GM12878 (cell line): ENCODE measurements at regions not wholly inside any gene's neighbourhood (a gene's known extent, or its start where the extent isn't known, plus 50 kb on each side); places are given as distances from the start of the nearest gene placed in this dataset.

ENCODE experiments used
- ATAC-seq: fragments of 200-7000 bp; cut with Tn5 transposase; 3 replicates; pipeline ENCODE4 v1.9.1; 2020; ENCODE audit warnings: mild to moderate bottlenecking, moderate library complexity
- BruUV-seq: library from RNA; stranded (reverse); fragments of 400-500 nt; replicated peaks from 2 replicates; lab custom pipeline; 2021; lab: Mats Ljungman, UMichigan
- CTCF ChIA-PET: fragments of 300-600 bp; sonication (Branson Sonifier 250); formaldehyde crosslinking; extraction: SDS; loops from one replicate; lab custom pipeline; 2021; ENCODE audit warnings: inconsistent platforms; lab: Yijun Ruan, JAX
- POLR2A ChIA-PET: fragments of 350-600 bp; formaldehyde crosslinking; extraction: SDS; loops from one replicate; lab custom pipeline; 2021; ENCODE audit warnings: inconsistent platforms; lab: Charles Lee
- RAD21 ChIA-PET: fragments of 300-600 bp; sonication (Branson Sonifier 250); formaldehyde crosslinking; loops from one replicate; lab custom pipeline; 2023; ENCODE audit warnings: antibody characterized with exemption; ENCODE audit not compliant: unreplicated experiment; lab: Charles Lee
- SMC1A ChIA-PET: fragments of 300-600 bp; sonication (Branson Sonifier 250); formaldehyde crosslinking; loops from one replicate; lab custom pipeline; 2023; ENCODE audit not compliant: unreplicated experiment, uncharacterized antibody; lab: Charles Lee
- DNase-seq: peaks from one replicate; pipeline ENCODE4 v3.0.0-alpha.2; 2011; ENCODE audit warnings: low read depth, low spot score
- FAIRE-seq: peaks from 3 replicates; lab custom pipeline; 2011; peaks lifted over from hg19 to GRCh38; lab: Jason Lieb, UNC
- H2AFZ ChIP-seq: 2 replicates; pipeline ENCODE4 v1.6.0; 2011; ENCODE audit warnings: low read depth, low read length, control low read depth; ENCODE audit not compliant: control insufficient read depth
- H3K27ac ChIP-seq: 2 replicates; pipeline ENCODE4 v1.5.1; 2011; ENCODE audit warnings: control low read depth; ENCODE audit not compliant: control insufficient read depth, insufficient read depth
- H3K27me3 ChIP-seq, 2 experiments: replicated peaks in 1 of 2; 2 replicates each; pipeline versions ENCODE4 v1.6.0 to v1.6.1; 2011; ENCODE audit warnings: low read length in 1 of 2; ENCODE audit not compliant: control insufficient read depth in 2 of 2, insufficient read depth in 2 of 2
- H3K36me3 ChIP-seq, 2 experiments: 2 replicates each; pipeline ENCODE4 v1.5.1; 2011; ENCODE audit warnings: low read length in 1 of 2; ENCODE audit not compliant: control insufficient read depth in 2 of 2, insufficient read depth in 2 of 2
- H3K4me1 ChIP-seq: 2 replicates; pipeline ENCODE4 v1.6.1; 2011; ENCODE audit warnings: mild to moderate bottlenecking, low read length, moderate library complexity, mixed read lengths; ENCODE audit not compliant: control insufficient read depth, insufficient read depth
- H3K4me2 ChIP-seq: 2 replicates; pipeline ENCODE4 v1.6.0; 2011; ENCODE audit warnings: control low read depth; ENCODE audit not compliant: control insufficient read depth, insufficient read depth
- H3K4me3 ChIP-seq: fragments of 200-600 bp; sonication (generic); 2 replicates; pipeline ENCODE4 v1.5.1; 2016
- H3K79me2 ChIP-seq: 2 replicates; pipeline ENCODE4 v1.6.0; 2011; ENCODE audit warnings: low read length; ENCODE audit not compliant: control insufficient read depth, insufficient read depth
- H3K9ac ChIP-seq: 2 replicates; pipeline ENCODE4 v1.8.0; 2011; ENCODE audit warnings: low read length, control low read depth, mixed read lengths; ENCODE audit not compliant: control insufficient read depth, insufficient read depth
- H3K9me3 ChIP-seq: replicated peaks from 3 replicates; pipeline ENCODE4 v1.5.1; 2011; ENCODE audit warnings: mild to moderate bottlenecking, low read length; ENCODE audit not compliant: control insufficient read depth, insufficient read depth
- H4K20me1 ChIP-seq: 2 replicates; pipeline ENCODE4 v1.6.0; 2011; ENCODE audit not compliant: control insufficient read depth, insufficient read depth
- ASH2L ChIP-seq: fragments of 300-600, 200-600 bp; sonication (generic); IDR thresholded peaks from 2 replicates; pipeline ENCODE4 v1.6.1; 2017; ENCODE audit warnings: low read depth, mild to moderate bottlenecking, borderline replicate concordance
- CUX1 ChIP-seq: IDR thresholded peaks from 2 replicates; pipeline ENCODE4 v1.6.1; 2012; ENCODE audit warnings: improper control_type of control experiment, low read depth, low read length; ENCODE audit not compliant: insufficient replicate concordance
- HDAC2 ChIP-seq: fragments of 200-600 bp; sonication (generic); IDR thresholded peaks from 2 replicates; pipeline ENCODE4 v1.6.1; 2017
- IRF4 ChIP-seq: IDR thresholded peaks from 2 replicates; pipeline ENCODE4 v1.6.1; 2011; ENCODE audit warnings: low read depth, low read length
- POU2F2 ChIP-seq: IDR thresholded peaks from 3 replicates; pipeline ENCODE4 v1.6.1; 2011; ENCODE audit warnings: low read depth, mild to moderate bottlenecking, low read length, borderline replicate concordance
- RBBP5 ChIP-seq: fragments of 200-600 bp; sonication (generic); conservative IDR thresholded peaks from 2 replicates; pipeline ENCODE4 v1.6.1; 2016
- SMAD1 ChIP-seq: fragments of 450-650 bp; IDR thresholded peaks from 2 replicates; pipeline ENCODE4 v1.6.1; 2018; ENCODE audit warnings: mild to moderate bottlenecking, low read depth; ENCODE audit not compliant: partially characterized antibody
- SMARCA5 ChIP-seq: fragments of 450-650 bp; IDR thresholded peaks from 2 replicates; pipeline ENCODE4 v1.6.1; 2017; ENCODE audit warnings: mild to moderate bottlenecking
- SUZ12 ChIP-seq: fragments of 200-600 bp; sonication (generic); IDR thresholded peaks from one replicate; pipeline ENCODE4 v1.6.1; 2018; ENCODE audit warnings: antibody characterized with exemption, mild to moderate bottlenecking; ENCODE audit not compliant: unreplicated experiment
- TAF1 ChIP-seq: IDR thresholded peaks from 2 replicates; pipeline ENCODE4 v1.6.1; 2011; ENCODE audit warnings: mild to moderate bottlenecking, low read depth, low read length, borderline replicate concordance
- WGBS: methylation state at CpG from one replicate; pipeline ENCODE4 v1.1.6; 2016; ENCODE audit warnings: low lambda C conversion rate; ENCODE audit not compliant: insufficient replicate concordance, insufficient coverage; ENCODE audit errors: missing lambda C conversion rate; 5-methylcytosine and 5-hydroxymethylcytosine counted together
- in situ Hi-C: fragments of 300-500 bp; cut with MboI; formaldehyde crosslinking; loops from 9 replicates; pipeline ENCODE4 v1.14.3; 2018; ENCODE audit warnings: mixed read lengths
- intact Hi-C: fragments of 100-400 bp; cut with micrococcal nuclease; formaldehyde crosslinking; loops from one replicate; pipeline ENCODE4 v1.14.2; 2022; ENCODE audit not compliant: unreplicated experiment
- TF ChIP-seq, protein P1 (sequence below): fragments of 450-650 bp; IDR thresholded peaks from 2 replicates; pipeline ENCODE4 v1.6.1; 2017; ENCODE audit warnings: mild to moderate bottlenecking, low read depth, inconsistent platforms; ENCODE audit not compliant: poor library complexity, severe bottlenecking
- TF ChIP-seq, protein P2 (sequence below): fragments of 450-650 bp; IDR thresholded peaks from 2 replicates; pipeline ENCODE4 v1.6.1; 2016; ENCODE audit warnings: mild to moderate bottlenecking
- TF ChIP-seq, protein P3 (sequence below): fragments of 450-650 bp; IDR thresholded peaks from 2 replicates; pipeline ENCODE4 v1.6.1; 2017; ENCODE audit warnings: mild to moderate bottlenecking, moderate library complexity

DNA sequence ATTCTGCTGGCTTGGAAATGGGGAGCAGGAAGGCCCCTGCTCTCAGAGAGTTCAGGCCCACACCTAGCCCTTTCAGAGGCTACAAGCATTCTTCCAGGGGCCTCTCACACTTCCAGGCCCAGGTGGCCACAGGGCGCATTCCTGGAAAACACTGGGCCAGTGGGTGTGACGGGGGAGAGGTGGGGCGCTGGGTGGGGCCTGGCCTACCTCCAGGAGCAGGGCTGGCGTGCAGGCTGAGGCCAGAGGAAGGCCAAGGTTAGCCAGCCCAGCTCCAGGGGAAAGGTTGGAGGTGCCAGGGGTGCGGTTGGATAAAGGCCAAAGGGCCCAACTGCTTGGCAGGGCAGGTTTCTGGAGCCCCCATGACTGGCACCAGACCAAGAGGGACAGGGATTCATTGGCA, 198.2 kb downstream of the MAF start:
- POLR2A ChIA-PET: no interaction called here
- FAIRE-seq: no peak
- TF ChIP-seq POU2F2: no peak
- TF ChIP-seq, protein P1, sequence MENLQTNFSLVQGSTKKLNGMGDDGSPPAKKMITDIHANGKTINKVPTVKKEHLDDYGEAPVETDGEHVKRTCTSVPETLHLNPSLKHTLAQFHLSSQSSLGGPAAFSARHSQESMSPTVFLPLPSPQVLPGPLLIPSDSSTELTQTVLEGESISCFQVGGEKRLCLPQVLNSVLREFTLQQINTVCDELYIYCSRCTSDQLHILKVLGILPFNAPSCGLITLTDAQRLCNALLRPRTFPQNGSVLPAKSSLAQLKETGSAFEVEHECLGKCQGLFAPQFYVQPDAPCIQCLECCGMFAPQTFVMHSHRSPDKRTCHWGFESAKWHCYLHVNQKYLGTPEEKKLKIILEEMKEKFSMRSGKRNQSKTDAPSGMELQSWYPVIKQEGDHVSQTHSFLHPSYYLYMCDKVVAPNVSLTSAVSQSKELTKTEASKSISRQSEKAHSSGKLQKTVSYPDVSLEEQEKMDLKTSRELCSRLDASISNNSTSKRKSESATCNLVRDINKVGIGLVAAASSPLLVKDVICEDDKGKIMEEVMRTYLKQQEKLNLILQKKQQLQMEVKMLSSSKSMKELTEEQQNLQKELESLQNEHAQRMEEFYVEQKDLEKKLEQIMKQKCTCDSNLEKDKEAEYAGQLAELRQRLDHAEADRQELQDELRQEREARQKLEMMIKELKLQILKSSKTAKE: no peak
- no peak for TF ChIP-seq SUZ12
- no peak for TF ChIP-seq TAF1
- TF ChIP-seq CUX1: no peak
- TF ChIP-seq SMARCA5: no peak
- TF ChIP-seq, protein P2, sequence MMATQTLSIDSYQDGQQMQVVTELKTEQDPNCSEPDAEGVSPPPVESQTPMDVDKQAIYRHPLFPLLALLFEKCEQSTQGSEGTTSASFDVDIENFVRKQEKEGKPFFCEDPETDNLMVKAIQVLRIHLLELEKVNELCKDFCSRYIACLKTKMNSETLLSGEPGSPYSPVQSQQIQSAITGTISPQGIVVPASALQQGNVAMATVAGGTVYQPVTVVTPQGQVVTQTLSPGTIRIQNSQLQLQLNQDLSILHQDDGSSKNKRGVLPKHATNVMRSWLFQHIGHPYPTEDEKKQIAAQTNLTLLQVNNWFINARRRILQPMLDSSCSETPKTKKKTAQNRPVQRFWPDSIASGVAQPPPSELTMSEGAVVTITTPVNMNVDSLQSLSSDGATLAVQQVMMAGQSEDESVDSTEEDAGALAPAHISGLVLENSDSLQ: no peak
- no peak for TF ChIP-seq IRF4
- no peak for TF ChIP-seq HDAC2
- no peak for TF ChIP-seq RBBP5
- no peak for TF ChIP-seq ASH2L
- TF ChIP-seq SMAD1: no peak
- TF ChIP-seq, protein P3, sequence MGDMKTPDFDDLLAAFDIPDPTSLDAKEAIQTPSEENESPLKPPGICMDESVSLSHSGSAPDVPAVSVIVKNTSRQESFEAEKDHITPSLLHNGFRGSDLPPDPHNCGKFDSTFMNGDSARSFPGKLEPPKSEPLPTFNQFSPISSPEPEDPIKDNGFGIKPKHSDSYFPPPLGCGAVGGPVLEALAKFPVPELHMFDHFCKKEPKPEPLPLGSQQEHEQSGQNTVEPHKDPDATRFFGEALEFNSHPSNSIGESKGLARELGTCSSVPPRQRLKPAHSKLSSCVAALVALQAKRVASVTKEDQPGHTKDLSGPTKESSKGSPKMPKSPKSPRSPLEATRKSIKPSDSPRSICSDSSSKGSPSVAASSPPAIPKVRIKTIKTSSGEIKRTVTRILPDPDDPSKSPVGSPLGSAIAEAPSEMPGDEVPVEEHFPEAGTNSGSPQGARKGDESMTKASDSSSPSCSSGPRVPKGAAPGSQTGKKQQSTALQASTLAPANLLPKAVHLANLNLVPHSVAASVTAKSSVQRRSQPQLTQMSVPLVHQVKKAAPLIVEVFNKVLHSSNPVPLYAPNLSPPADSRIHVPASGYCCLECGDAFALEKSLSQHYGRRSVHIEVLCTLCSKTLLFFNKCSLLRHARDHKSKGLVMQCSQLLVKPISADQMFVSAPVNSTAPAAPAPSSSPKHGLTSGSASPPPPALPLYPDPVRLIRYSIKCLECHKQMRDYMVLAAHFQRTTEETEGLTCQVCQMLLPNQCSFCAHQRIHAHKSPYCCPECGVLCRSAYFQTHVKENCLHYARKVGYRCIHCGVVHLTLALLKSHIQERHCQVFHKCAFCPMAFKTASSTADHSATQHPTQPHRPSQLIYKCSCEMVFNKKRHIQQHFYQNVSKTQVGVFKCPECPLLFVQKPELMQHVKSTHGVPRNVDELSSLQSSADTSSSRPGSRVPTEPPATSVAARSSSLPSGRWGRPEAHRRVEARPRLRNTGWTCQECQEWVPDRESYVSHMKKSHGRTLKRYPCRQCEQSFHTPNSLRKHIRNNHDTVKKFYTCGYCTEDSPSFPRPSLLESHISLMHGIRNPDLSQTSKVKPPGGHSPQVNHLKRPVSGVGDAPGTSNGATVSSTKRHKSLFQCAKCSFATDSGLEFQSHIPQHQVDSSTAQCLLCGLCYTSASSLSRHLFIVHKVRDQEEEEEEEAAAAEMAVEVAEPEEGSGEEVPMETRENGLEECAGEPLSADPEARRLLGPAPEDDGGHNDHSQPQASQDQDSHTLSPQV: no peak

More for the DNA sequence above, 198.2 kb downstream of the MAF start:
- ChIA-PET RAD21 (no interaction called here), CTCF (interaction anchor here (0.9 kb wide), 1 partner anchor 10 kb away, joined by 3 read pairs; no protein-coding TSS in a partner anchor), SMC1A (no interaction called here)
- Histone ChIP-seq H2AFZ (no peak overlapping the region), H4K20me1 (no peaks in the 10 kb centered on the region), H3K79me2 (no peaks in the 10 kb centered on the region), H3K27ac (no peak overlapping the region), H3K27me3 (no peaks in the 10 kb centered on the region), H3K9ac (no peak overlapping the region), H3K36me3 (no peaks in the 10 kb centered on the region), H3K4me2 (no peak overlapping the region), H3K4me1 (no peaks in the 10 kb centered on the region), H3K4me3 (no peak overlapping the region), H3K9me3 (no peaks in the 10 kb centered on the region)
- in situ Hi-C loops (no loop called here), intact Hi-C loops (no loop called here)
- 17% methylated on average over 5 of the region's 5 CpGs for WGBS
- no peak for DNase-seq
- BruUV-seq: no TSS peak
- no peak for ATAC-seq
